OCI-LY7 (cell line): ENCODE measurements at regions not wholly inside any gene's neighbourhood (a gene's known extent, or its start where the extent isn't known, plus 50 kb on each side); places are given as distances from the start of the nearest gene placed in this dataset.

Experiments
- CTCF ChIP-seq: fragments of 200-600 bp; sonication (generic); conservative IDR thresholded peaks from 2 replicates; pipeline ENCODE4 v1.5.1; 2014; ENCODE audit warnings: mild to moderate bottlenecking, antibody characterized with exemption, low read length, moderate library complexity, mixed read lengths
- EZH2phosphoT487 ChIP-seq: fragments of 200-600 bp; sonication (generic); IDR thresholded peaks from 2 replicates; pipeline ENCODE4 v1.6.1; 2018; ENCODE audit warnings: low read depth, borderline replicate concordance, mild to moderate bottlenecking, mixed run types, antibody characterized with exemption, low read length, moderate library complexity, mixed read lengths

GRCh38 chr9:71562140-71562539, 206.2 kb downstream of the CEMIP2 start:
- no peak for TF ChIP-seq CTCF
- TF ChIP-seq EZH2phosphoT487, result no peak
